ENCODE measurements at regions not wholly inside any gene's neighbourhood (a gene's known extent, or its start where the extent isn't known, plus 50 kb on each side); places are given as distances from the start of the nearest gene placed in this dataset.

DNA sequence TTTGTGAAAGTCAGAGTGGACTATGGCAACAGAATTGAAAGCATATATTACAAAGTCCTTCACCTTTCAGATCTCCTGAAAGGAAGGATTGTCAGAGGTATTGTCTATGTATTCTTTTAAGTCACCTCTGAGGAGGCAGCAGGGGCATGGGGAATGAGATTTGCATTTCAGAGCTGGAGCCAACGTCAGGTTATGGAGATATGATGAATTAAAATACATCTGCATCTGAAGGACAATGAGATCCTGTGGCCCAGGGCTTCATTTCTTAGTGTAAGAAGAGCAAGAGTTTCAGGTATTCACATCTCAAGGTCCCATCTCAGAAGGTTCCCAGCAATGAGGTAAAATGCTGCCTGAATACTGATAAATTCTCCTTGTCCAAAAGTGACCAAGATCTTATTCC is 695.8 kb downstream of the TUSC7 start:
- Mint-ChIP-seq H3K36me3 (ENCODE audit: low read depth) (no peaks in the 10 kb centered on the region), H3K27me3 (peaks cover 2% of the 10 kb centered on the region), H3K9me3 (peaks cover 2% of the 10 kb centered on the region), H3K4me1 (no peaks in the 10 kb centered on the region), H3K27ac (no peak overlapping the region), H3K4me3 (no peak overlapping the region)
- ChIA-PET POLR2A (no interaction called here), CTCF (no interaction called here)
- ATAC-seq (ENCODE audit: low read depth) (no peak), DNase-seq (no peak)
- TF ChIP-seq, protein P1, sequence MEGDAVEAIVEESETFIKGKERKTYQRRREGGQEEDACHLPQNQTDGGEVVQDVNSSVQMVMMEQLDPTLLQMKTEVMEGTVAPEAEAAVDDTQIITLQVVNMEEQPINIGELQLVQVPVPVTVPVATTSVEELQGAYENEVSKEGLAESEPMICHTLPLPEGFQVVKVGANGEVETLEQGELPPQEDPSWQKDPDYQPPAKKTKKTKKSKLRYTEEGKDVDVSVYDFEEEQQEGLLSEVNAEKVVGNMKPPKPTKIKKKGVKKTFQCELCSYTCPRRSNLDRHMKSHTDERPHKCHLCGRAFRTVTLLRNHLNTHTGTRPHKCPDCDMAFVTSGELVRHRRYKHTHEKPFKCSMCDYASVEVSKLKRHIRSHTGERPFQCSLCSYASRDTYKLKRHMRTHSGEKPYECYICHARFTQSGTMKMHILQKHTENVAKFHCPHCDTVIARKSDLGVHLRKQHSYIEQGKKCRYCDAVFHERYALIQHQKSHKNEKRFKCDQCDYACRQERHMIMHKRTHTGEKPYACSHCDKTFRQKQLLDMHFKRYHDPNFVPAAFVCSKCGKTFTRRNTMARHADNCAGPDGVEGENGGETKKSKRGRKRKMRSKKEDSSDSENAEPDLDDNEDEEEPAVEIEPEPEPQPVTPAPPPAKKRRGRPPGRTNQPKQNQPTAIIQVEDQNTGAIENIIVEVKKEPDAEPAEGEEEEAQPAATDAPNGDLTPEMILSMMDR (IDR thresholded peaks at IDR 0.05) = no peak
- intact Hi-C loops (cut with micrococcal nuclease) = no loop called here

DNA sequence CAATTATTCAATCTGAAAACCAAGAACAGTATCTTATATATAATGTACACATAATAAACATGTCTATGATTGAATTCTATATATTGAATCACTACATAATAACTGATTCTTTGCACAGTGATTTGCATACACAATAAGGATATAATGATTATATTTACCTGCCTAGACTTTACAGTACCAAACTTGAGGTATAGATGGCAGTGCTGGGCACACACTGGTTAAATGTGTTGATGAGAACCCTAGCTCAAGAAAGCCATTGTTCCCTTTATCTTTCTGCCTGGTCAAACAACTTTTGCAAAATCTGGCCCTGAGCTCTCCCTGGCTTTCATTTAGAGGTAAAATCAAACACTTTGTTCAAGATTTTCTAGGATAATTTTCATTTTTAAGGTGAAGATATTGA is 697.7 kb downstream of the TUSC7 start:
- Mint-ChIP-seq H3K4me3 (no peak overlapping the region), H3K4me1 (no peaks in the 10 kb centered on the region), H3K36me3 (ENCODE audit: low read depth) (no peaks in the 10 kb centered on the region), H3K27ac (no peak overlapping the region), H3K9me3 (peaks cover 2% of the 10 kb centered on the region), H3K27me3 (peaks cover 2% of the 10 kb centered on the region)
- intact Hi-C loops (cut with micrococcal nuclease) = no loop called here
- CTCF ChIA-PET = no interaction called here
- no peak for DNase-seq
- ATAC-seq (ENCODE audit: low read depth) = no peak
- POLR2A ChIA-PET = no interaction called here
- TF ChIP-seq, protein P1 (IDR thresholded peaks at IDR 0.05) = no peak

DNA sequence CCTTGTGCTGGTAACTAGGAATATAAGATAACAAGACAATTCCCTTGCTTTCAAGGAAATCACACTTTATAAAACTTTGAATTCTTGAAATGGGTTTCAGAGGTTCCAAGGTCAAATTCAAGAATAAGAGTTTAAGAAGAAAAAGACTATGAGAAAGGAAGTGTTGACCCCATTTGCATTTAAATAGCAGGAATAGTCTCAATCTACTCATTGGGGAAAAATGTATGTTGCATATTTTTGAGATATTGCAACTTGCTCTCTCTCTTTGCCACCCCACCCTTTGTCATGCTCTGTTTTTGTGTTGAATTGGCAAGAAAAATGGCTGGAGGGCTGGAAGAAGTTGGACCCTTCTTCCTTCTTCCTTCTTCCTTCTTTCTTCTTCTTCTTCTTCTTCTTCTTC is 699.2 kb downstream of the TUSC7 start:
- H3K4me3 Mint-ChIP-seq = no peak overlapping the region
- CTCF ChIA-PET = no interaction called here
- no peaks in the 10 kb centered on the region for H3K36me3 Mint-ChIP-seq (ENCODE audit: low read depth)
- ATAC-seq (ENCODE audit: low read depth) = no peak
- no peak for DNase-seq
- POLR2A ChIA-PET = no interaction called here
- intact Hi-C loops (cut with micrococcal nuclease) = no loop called here
- H3K4me1 Mint-ChIP-seq = no peaks in the 10 kb centered on the region
- H3K27ac Mint-ChIP-seq = no peak overlapping the region
- H3K9me3 Mint-ChIP-seq = peaks cover 2% of the 10 kb centered on the region
- peaks cover 2% of the 10 kb centered on the region for H3K27me3 Mint-ChIP-seq
- TF ChIP-seq, protein P1 (IDR thresholded peaks at IDR 0.05) = no peak

DNA sequence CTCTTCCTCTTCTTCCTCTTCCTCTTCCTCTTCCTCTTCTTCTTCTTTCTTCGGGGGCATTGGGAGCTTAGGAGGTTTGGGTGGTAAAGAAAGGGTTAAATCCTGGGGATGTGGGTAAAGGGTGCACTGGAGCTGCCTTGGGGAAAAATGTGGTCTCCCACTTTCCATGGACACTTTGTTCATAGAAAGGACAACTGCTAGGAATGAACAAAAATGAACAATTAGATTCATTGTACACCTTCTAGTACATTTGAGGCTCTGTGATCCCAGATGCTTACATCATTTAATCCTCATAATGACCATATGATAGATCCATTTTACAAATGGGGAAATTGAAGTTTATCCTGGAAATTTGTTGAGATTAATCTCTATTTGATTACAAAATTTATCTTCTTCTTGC is 699.7 kb downstream of the TUSC7 start:
- TF ChIP-seq, protein P1 (IDR thresholded peaks at IDR 0.05) = no peak
- intact Hi-C loops (cut with micrococcal nuclease) = no loop called here
- no peaks in the 10 kb centered on the region for H3K36me3 Mint-ChIP-seq (ENCODE audit: low read depth)
- ChIA-PET POLR2A (no interaction called here), CTCF (no interaction called here)
- DNase-seq = no peak
- H3K4me1 Mint-ChIP-seq = no peaks in the 10 kb centered on the region
- ATAC-seq (ENCODE audit: low read depth) = no peak
- no peak overlapping the region for H3K4me3 Mint-ChIP-seq
- H3K27me3 Mint-ChIP-seq = peaks cover 2% of the 10 kb centered on the region
- peaks cover 2% of the 10 kb centered on the region for H3K9me3 Mint-ChIP-seq
- H3K27ac Mint-ChIP-seq = no peak overlapping the region

DNA sequence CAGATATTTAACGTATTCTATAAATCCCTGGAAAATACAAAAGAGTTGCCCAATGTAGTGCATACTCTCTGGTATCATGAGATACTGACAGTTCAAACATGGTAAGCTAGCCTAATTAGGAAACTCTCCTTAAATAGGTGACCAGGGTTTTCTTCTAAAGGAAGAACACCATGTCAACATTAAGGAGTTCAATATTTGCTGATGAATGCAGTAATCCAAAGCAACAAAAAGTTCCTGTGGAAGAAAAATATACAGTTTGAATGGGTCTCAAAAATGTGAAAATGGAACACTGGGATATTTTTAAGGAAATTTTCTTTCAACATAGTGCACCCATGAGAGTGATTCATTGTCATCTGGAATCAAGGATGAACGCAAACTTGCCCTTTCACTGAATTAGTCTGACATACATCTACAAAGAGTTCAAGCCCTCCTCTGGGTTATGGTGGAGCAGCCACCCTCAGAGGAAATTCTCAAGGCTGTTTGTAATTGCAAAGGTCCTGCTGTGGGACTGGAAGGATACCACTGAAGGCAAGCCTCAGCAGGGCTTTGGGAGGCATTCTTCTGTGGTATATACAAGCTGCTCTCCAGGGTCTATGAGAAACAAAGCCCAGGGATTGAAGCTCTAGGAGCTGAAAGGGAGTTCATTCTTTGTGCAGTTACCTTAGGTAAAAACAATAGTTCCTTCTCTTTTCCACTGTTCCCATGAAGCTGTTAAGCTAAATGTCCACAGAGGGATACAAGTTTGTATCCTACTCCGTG is 700.3 kb downstream of the TUSC7 start:
- POLR2A ChIA-PET = no interaction called here
- no peaks in the 10 kb centered on the region for H3K36me3 Mint-ChIP-seq (ENCODE audit: low read depth)
- H3K9me3 Mint-ChIP-seq = peaks cover 2% of the 10 kb centered on the region
- intact Hi-C loops (cut with micrococcal nuclease) = no loop called here
- TF ChIP-seq, protein P1 (IDR thresholded peaks at IDR 0.05) = no peak
- peaks cover 2% of the 10 kb centered on the region for H3K27me3 Mint-ChIP-seq
- no peak for ATAC-seq (ENCODE audit: low read depth)
- no peak overlapping the region for H3K27ac Mint-ChIP-seq
- no peak overlapping the region for H3K4me3 Mint-ChIP-seq
- DNase-seq = no peak
- CTCF ChIA-PET = no interaction called here
- H3K4me1 Mint-ChIP-seq = no peaks in the 10 kb centered on the region
